Progenitor cell of endocrine pancreas (in vitro differentiated cells): ENCODE measurements at regions not wholly inside any gene's neighbourhood (a gene's known extent, or its start where the extent isn't known, plus 50 kb on each side); places are given as distances from the start of the nearest gene placed in this dataset.

Experiments
- DNase-seq: peaks from one replicate; pipeline ENCODE4 v3.0.0; 2021; ENCODE audit warnings: low spot score; ENCODE audit not compliant: unreplicated experiment
- H3K27ac Mint-ChIP-seq: 2 replicates; pipeline ENCODE4 v1.8.0; 2021; ENCODE audit warnings: mild to moderate bottlenecking, moderate library complexity, mixed read lengths
- H3K27me3 Mint-ChIP-seq: 2 replicates; pipeline ENCODE4 v1.8.0; 2021; ENCODE audit warnings: mixed read lengths
- H3K36me3 Mint-ChIP-seq: 2 replicates; pipeline ENCODE4 v1.8.0; 2022; ENCODE audit warnings: mixed read lengths; ENCODE audit not compliant: insufficient read depth
- H3K4me1 Mint-ChIP-seq: 2 replicates; pipeline ENCODE4 v1.8.0; 2021; ENCODE audit warnings: low read depth, mixed read lengths
- H3K4me3 Mint-ChIP-seq: 2 replicates; pipeline ENCODE4 v1.8.0; 2021; ENCODE audit warnings: low read depth, mild to moderate bottlenecking, moderate library complexity, mixed read lengths
- H3K9me3 Mint-ChIP-seq: 2 replicates; pipeline ENCODE4 v1.8.0; 2021; ENCODE audit warnings: low read depth, mixed read lengths
- TF ChIP-seq, protein P1 (sequence below): fragments of 200-600 bp; sonication (generic); IDR thresholded peaks from one replicate; pipeline ENCODE4 v1.5.0; 2021; ENCODE audit warnings: antibody characterized with exemption, mild to moderate bottlenecking; ENCODE audit not compliant: unreplicated experiment

DNA sequence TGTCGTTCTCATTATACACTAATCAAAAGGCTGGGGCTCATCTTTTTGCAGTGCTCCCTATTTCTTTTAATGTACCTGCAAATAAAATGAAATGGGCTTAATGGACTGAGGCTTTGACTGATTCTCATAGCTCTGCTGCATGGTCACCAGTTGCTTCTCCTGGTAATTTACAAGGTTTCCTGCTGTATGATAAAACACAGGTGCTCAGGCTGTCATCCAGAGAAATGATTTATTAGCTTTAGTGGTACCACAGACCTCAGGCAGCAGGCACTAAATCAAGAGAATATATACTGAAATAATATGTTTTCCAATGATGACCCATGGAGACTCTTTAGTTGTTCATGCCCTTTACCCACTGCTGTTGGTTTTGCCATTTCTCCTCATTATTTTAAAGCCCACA, 137.7 kb downstream of the C4orf33 start:
- H3K4me1 Mint-ChIP-seq: no peaks in the 10 kb centered on the region
- no peak overlapping the region for H3K27ac Mint-ChIP-seq
- TF ChIP-seq, protein P1, sequence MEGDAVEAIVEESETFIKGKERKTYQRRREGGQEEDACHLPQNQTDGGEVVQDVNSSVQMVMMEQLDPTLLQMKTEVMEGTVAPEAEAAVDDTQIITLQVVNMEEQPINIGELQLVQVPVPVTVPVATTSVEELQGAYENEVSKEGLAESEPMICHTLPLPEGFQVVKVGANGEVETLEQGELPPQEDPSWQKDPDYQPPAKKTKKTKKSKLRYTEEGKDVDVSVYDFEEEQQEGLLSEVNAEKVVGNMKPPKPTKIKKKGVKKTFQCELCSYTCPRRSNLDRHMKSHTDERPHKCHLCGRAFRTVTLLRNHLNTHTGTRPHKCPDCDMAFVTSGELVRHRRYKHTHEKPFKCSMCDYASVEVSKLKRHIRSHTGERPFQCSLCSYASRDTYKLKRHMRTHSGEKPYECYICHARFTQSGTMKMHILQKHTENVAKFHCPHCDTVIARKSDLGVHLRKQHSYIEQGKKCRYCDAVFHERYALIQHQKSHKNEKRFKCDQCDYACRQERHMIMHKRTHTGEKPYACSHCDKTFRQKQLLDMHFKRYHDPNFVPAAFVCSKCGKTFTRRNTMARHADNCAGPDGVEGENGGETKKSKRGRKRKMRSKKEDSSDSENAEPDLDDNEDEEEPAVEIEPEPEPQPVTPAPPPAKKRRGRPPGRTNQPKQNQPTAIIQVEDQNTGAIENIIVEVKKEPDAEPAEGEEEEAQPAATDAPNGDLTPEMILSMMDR: no peak
- H3K4me3 Mint-ChIP-seq: no peak overlapping the region
- no peaks in the 10 kb centered on the region for H3K9me3 Mint-ChIP-seq
- no peak for DNase-seq
- no peaks in the 10 kb centered on the region for H3K36me3 Mint-ChIP-seq
- H3K27me3 Mint-ChIP-seq: no peaks in the 10 kb centered on the region

- Mint-ChIP-seq H3K4me1 (peaks cover 8% of the 10 kb centered on the region), H3K36me3 (no peaks in the 10 kb centered on the region), H3K27ac (no peak overlapping the region), H3K9me3 (no peaks in the 10 kb centered on the region), H3K27me3 (no peaks in the 10 kb centered on the region), H3K4me3 (no peak overlapping the region)
- TF ChIP-seq, protein P1: no peak
- no peak for DNase-seq
Observed at GRCh38 chr4:129236351-129236750, 140.4 kb downstream of the C4orf33 start.

DNA sequence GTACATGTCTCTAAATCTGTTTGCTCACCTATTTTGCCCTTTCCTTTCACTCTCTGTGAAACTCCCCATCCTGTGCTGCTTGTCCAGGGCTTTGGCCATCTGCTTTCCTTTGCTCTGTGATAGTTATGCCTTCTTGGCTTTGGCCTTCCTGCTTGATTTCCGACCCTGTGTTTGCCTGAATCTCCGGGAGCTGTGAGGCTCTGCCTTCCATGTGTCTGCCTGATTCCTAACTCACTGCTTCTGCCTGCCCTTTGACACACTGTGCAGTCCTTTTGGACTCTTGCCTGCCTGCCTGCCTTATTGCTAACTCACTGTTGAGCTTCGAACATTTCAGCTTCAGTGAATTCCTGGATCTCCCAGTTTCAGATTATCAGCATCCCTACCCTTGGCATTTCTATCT, 143.1 kb downstream of the C4orf33 start:
- Mint-ChIP-seq H3K9me3 (no peaks in the 10 kb centered on the region), H3K36me3 (no peaks in the 10 kb centered on the region), H3K27me3 (no peaks in the 10 kb centered on the region), H3K27ac (peak overlapping the region; percentile 16), H3K4me1 (peaks cover 8% of the 10 kb centered on the region), H3K4me3 (no peak overlapping the region)
- no peak for DNase-seq
- TF ChIP-seq, protein P1: no peak

GRCh38 chr4:129240816-129241215, 144.9 kb downstream of the C4orf33 start:
- Mint-ChIP-seq H3K27me3 (no peaks in the 10 kb centered on the region), H3K36me3 (no peaks in the 10 kb centered on the region), H3K4me3 (no peak overlapping the region), H3K9me3 (no peaks in the 10 kb centered on the region), H3K27ac (no peak overlapping the region), H3K4me1 (peaks cover 8% of the 10 kb centered on the region)
- no peak for DNase-seq
- TF ChIP-seq, protein P1: no peak

DNA sequence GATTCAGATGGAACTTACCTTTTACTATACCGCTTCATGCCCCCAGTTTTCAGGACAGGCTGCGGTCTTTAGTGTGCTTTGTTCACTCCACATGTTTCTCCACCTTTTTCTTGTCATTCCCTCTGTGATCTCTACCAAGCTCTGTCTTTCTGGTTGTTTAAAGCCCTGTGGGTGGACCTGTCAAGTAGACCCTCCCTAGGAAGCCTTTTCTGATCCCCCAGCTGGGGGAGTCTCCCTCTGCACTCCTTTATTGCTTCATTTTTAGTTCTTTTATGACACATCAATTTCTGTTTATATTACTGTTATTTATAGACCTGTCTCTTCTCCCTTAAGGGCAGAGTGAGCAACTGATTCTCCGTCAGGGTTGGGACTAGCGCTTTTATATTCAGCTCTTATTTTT, 150.2 kb downstream of the C4orf33 start:
- no peak overlapping the region for H3K4me3 Mint-ChIP-seq
- peaks cover 7% of the 10 kb centered on the region for H3K4me1 Mint-ChIP-seq

More for the DNA sequence above, 150.2 kb downstream of the C4orf33 start:
- no peak for DNase-seq
- no peaks in the 10 kb centered on the region for H3K9me3 Mint-ChIP-seq
- no peaks in the 10 kb centered on the region for H3K36me3 Mint-ChIP-seq
- TF ChIP-seq, protein P1: no peak
- no peaks in the 10 kb centered on the region for H3K27me3 Mint-ChIP-seq
- peak overlapping the region; percentile 14 for H3K27ac Mint-ChIP-seq
